DOHH2 (cell line): ENCODE measurements at regions not wholly inside any gene's neighbourhood (a gene's known extent, or its start where the extent isn't known, plus 50 kb on each side); places are given as distances from the start of the nearest gene placed in this dataset.

ENCODE experiments used
- EZH2phosphoT487 ChIP-seq: fragments of 200-600 bp; sonication (generic); IDR thresholded peaks from 2 replicates; pipeline ENCODE4 v1.6.1; 2017; ENCODE audit warnings: borderline replicate concordance, mild to moderate bottlenecking, antibody characterized with exemption, low read length, moderate library complexity, mixed read lengths
- TF ChIP-seq, protein P1 (sequence below): fragments of 200-600 bp; sonication (generic); IDR thresholded peaks from one replicate; pipeline ENCODE4 v1.5.1; 2014; ENCODE audit warnings: antibody characterized with exemption, mild to moderate bottlenecking, low read depth, low read length; ENCODE audit not compliant: poor library complexity, severe bottlenecking

DNA sequence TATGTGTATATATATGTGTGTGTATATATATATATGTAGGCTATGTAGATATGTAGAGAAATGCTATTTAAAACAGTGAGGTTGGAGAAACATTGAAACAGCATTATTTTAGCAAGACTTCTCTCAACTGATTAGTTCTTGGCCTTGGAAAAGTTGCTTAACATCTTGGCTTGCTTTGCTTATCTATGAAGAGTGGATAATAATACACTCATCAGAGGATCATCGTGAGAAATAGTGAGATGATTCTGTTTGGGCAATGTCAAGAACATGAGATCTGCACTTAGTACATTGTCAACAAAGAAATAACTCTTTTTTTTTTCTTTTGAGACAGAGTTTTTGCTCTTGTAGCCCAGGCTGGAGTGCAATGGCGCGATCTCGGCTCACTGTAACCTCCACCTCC lies 128.3 kb downstream of the KLF5 start:
- TF ChIP-seq, protein P1, sequence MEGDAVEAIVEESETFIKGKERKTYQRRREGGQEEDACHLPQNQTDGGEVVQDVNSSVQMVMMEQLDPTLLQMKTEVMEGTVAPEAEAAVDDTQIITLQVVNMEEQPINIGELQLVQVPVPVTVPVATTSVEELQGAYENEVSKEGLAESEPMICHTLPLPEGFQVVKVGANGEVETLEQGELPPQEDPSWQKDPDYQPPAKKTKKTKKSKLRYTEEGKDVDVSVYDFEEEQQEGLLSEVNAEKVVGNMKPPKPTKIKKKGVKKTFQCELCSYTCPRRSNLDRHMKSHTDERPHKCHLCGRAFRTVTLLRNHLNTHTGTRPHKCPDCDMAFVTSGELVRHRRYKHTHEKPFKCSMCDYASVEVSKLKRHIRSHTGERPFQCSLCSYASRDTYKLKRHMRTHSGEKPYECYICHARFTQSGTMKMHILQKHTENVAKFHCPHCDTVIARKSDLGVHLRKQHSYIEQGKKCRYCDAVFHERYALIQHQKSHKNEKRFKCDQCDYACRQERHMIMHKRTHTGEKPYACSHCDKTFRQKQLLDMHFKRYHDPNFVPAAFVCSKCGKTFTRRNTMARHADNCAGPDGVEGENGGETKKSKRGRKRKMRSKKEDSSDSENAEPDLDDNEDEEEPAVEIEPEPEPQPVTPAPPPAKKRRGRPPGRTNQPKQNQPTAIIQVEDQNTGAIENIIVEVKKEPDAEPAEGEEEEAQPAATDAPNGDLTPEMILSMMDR, result no peak
- no peak for TF ChIP-seq EZH2phosphoT487
